Stromal cell of bone marrow (primary cell): ENCODE measurements at regions not wholly inside any gene's neighbourhood (a gene's known extent, or its start where the extent isn't known, plus 50 kb on each side); places are given as distances from the start of the nearest gene placed in this dataset.
"Not testable (repeated sequence)": the region's sequence is repeated elsewhere in the genome, so short reads cannot be mapped to it uniquely, and the experiment has no call there.

Experiments
- DNase-seq: peaks from one replicate; pipeline ENCODE4 v3.0.0-alpha.2; 2012; ENCODE audit warnings: low read depth

DNA sequence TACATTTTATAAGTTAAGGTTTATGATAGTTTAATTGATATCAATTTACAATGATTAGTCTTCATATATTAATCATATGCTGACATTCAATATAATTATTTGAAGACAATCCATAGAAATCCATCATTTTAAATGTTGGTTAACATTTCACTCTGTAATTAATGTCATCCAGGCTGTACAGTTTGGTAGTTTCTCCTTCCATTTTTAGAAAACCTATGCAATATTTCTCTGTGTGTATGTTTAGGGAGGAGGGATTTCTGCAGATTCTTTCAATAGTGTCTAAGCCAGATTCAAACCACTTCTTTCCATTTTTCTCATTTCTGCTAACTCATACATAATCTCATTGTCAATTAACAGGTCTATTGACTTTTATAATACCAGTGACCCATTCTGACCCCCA, 1159.0 kb upstream of the ATXN8OS start:
- DNase-seq, result no peak

DNA sequence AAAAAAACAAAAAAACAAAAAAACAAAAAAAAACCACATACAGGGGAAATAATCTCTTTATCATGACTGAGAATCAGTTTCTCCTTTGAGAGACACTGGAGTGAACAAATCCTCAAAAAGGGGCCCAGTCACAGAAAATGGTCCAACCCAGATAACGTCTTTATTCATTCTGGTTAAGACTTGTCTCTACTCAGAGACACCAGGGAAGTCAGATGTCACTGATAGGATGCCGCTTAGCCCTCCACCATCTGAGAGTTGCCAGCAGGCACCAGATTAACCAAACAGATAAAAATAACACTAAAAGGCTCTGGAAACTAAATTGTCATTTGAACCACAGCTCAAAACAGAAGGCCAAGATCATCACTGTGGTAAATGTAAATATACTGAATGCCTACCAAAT, 1163.4 kb upstream of the ATXN8OS start:
- DNase-seq, result no peak

DNA sequence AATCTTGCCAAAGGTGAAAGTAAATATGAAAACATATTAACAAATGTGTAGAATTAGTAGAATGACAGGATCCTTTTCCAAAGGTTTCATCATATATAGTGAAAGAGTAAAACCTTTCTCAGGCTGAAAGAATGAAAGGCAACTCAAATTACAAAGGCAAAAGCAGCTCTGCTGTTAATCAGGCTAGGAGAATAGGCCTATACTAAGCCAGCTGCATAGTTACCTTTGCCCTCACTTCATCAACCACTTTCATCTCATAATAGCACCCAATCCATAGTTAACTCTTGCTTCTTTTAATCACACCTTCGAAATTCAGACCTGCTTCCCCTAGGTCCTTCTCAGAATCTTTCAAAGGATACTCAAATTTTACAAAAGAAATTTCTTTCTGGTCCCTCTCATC, 1167.6 kb upstream of the ATXN8OS start:
- no peak for DNase-seq

DNA sequence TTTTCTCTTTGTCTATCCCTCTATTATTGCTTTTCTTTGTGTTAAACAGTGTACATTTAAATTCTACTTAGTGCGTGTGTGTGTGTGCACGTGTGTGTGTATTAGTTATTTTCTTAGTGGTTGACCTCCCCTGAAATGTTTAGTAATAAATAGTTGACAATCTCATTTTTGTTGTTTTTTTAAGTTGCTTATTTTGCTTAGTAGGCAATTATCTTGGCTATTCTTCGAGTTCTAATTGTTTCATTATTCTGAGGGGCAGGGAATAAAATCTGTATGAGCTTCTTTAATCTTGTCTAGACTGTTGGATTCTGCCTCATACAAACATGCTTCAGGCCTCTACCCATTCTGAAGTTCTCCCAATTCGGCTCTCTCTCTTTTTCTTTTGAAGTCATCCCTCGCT, 1169.0 kb upstream of the ATXN8OS start:
- DNase-seq, result no peak

DNA sequence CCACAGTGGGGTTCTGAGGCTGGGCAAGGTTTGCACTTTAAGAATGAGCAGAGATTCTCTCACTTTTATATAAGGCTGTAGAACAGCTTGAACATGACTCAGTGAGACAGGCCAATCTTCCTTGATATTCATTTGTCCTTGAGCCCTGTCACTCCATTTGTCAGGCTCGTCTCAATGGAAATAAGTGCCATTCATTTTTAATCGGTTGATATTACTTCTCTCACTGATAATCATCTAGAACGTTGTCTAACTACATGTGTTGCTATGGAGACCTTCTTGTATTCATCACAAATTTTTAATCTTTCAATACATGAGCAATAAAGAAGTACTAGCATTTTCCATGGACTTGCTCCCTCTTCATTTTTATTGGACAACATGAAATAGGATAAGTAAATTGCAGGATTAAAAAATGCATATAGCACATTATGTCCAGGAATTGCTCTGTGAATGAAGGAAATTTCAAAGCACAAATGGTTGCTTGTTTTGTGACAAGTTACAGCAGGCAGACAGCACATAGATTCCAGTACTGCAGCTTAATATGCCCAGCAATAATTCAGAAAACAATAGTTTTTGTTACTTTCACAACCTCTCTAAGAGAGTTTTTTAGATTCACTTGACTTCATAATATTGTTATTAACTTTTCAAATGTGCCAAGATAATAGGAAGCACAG, 1178.4 kb upstream of the ATXN8OS start:
- DNase-seq, result no peak

DNA sequence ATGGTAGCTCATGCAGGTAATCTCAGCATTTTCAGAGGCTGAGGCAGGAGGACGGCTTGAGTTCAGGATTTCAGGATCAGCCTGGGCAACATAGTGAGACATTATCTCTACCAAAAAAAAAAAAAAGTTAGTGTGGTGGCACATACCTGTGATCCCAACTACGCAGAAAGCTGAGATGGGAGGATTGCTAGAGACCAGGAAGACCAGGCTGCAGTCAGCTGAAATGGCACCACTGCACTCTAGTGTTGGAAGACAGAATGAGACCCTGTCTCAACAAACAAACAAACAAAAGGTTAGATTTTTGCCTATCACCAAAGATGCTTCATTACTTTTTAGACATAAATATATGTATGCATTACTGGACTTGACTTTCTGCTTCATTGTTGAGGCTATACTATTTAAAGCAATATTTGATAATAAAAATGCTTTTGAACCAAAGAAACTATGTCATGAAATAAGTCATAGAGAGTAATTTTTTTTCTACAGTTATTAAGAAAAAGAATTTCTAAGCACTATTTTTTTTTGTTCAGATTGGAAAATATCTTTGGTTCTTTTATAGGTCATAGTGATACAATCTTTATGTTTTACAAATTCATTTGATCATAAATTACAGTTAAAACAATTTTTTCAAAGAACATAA, 1180.1 kb upstream of the ATXN8OS start:
- no peak for DNase-seq

DNA sequence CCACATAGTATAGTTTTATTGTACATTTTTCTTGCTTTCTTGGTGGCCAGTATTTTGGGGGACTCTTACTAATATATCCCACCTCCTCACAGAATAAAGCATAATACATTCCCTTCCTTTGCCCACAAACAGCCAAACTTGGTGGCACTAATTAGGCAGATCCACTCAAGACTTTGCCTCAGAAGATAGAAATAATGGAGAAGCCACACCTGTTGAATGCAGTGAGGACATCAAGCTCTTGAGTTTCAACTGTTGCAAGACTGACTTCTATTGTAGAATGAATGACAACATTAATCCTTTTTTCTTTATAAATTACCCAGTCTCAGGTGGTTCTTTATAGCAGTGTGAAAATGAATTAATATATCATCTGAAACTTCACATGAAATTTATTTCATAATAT, 1183.6 kb upstream of the ATXN8OS start:
- no peak for DNase-seq

DNA sequence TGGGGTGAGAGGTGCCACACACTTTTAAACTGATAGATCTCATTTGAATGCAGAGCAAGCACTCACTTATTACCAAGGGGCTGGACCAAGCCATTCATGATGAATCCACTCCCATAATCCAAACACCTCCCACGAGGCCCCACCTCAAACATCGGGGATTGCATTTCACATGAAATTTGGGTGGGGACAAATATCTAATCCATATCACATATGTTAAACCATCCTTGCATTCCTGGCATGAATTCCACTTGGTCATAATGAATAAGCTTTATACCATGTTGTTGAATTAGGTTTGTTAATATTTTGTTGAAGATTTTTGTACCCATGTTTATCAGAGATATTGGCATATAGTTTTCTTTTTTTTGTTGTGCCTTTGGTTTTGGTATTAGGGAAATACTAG, 1198.7 kb upstream of the ATXN8OS start:
- DNase-seq, result no peak

DNA sequence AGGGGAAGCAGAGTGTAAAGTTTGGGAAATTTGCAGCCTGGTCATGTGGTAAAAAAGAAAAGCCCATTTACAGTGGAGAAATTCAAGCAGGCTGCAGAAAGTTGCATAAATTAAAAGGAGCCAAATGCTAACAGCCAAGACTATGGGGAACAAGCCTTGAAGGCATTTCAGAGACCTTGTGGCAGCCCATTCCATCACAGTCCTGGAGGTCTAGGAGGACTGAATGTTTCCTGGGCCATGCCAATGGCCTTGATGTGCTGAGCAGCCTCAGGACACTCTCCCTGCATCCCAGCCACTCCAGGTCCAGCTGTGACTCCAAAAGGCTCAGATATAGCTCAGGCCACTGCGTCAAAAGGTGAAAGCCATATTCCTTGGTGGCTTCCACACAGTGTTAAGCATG, 1202.4 kb upstream of the ATXN8OS start:
- DNase-seq, result no peak

DNA sequence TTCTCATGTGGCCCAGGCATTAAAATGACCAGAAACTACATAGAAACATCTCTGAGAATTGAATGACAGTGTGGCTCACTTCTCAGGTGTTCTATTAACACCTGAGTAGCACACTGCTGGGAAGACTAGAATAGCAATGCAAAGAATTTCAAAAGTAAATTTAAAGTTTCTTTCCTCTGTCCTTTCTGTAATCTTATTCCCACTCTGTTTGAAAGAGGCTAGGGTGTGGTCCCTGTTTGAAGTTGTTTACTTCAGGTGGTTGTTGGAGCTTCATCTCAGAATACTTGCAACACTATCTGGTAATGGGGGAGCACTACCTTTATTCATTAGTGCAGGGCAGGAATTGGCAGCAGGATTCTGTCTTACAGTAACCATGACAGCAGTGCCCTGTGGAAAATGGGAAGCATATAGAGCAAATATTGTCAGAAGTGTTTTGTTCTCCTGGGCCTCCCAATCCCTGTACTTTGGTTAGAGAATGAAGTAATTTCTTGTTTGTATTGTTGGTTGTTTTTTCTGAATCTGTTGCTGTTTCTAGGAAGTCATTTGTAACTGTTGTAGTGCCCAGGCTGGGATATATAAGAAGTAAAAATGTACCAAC, 1210.2 kb upstream of the ATXN8OS start:
- no peak for DNase-seq

DNA sequence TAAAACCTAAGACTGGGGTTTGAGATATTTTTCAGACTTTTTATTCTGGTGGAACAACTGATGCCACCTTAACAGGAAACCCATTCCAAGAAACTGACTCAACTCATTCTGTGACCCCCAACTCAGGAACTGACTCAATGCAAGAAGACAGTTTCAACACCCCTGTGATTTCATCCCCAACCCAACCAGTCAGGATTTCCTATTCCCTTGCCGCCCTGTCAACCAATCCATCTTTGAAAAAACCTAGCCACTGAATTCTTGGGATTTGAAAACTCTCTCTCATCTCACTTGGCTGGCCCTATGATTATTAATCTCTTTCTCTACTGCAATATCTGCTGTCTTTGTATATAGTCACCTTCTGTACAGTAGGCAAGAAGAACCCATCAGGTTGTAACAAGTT, 1211.9 kb upstream of the ATXN8OS start:
- DNase-seq, result no peak

DNA sequence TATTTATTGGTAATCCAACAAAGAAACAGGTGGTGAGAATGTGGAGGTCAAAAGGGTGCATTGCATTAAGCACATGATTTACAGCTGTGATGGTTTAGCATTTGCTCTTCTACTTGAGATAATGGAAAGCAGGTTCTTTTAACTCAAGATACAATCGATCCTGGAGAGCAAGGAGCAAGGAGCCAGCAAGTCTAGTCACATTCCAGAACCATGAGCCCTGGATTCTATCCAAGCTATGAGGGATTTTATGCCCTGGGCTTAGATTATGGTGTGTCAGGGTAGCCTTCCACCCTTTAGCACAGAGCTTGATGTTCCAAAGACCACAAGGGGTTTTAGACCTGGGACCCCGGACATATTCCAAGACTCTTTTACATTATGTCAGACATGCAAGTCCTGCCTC, 1213.9 kb upstream of the ATXN8OS start:
- DNase-seq, result not testable (repeated sequence)

DNA sequence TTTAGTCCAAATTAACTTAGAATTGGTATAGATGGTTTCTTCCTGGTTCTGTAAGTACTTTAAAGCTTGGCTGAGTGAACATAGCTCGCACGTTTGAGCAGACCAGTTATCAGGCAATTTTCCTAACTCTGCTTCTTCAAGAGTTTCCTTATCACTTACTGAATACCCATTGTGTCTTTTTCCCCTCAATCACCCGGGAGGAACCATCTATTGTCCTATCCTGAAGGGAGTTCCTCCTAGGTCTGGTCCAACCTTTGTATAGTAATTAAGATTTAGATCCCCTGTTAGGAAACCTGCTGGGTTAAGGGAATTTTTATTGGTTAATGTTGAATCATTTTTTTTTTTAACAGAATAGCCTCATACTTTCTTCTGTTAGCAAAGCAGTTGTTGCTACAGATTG, 1215.0 kb upstream of the ATXN8OS start:
- not testable (repeated sequence) for DNase-seq

DNA sequence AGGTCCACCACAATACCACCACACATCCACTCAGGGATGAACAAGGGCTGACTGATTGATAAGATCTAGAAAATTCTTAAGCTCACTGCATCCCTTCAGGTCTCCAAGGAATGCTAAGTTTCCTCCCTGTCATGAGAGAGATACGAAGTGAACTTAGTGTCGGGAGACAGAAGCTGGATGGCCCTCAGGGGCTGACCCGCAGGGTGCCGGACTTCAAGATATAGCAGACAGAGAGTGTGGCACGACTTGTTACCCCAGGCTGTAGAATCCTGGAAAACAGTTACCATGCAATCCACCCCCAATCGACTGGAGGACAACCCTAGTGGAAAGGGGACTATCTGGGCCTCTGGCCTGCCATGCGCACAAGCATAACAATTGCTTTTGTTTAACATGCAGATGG, 1217.5 kb upstream of the ATXN8OS start:
- DNase-seq, result not testable (repeated sequence)

DNA sequence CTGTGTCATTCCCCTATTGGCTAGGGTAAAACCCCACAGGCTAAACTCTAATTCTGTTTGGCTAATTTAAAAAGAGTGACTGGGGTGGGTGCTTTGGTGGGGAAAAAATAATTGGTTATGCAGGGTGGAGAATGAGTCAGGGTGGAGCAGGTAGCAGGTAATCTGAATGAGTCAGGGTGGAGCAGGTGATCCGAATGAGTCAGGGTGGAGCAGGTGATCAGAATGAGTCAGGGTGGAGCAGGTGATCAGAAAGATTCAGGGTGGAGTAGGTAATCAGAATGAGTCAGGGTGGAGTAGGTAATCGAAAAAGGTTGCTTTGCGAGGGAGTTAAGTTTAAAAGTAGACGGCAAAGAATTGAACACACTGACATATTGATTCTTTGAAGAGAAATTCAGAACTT, 1218.8 kb upstream of the ATXN8OS start:
- DNase-seq, result no peak

DNA sequence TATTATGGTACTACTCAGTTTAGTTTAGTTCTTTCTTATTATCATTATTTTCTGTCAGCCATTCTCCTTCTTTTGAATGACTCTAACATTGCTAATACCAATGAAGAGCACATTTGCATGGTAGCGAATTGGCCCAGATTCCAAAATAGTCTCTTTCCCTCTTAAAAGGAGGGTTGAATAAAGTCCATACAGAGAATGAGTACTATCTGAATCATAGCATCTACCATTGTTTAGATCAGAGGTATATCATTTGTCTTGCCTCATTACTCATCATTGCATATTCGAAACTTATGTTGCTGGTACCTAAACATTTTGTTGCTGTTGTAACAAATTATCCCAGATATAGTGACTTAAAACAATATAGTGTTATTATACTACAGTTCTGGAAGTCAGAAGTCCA, 1235.3 kb upstream of the ATXN8OS start:
- DNase-seq, result no peak

DNA sequence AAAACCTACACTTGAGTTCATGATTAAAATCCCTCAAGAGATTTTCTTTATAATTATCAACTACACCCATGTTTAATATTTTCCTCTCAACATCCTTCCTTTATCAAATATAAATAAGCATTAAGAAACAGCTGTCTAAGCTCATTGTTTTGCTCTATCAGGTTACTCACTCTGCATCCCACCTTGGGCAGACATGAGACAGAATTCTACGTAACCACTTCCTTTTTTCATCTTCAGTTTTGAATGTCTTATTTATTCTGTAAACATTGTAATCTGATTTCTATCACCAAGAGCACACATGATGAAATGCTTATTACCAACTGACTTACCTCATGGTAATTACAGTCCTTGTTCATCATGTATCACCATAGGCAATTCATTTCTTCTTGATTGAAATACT, 1256.6 kb upstream of the ATXN8OS start:
- no peak for DNase-seq

DNA sequence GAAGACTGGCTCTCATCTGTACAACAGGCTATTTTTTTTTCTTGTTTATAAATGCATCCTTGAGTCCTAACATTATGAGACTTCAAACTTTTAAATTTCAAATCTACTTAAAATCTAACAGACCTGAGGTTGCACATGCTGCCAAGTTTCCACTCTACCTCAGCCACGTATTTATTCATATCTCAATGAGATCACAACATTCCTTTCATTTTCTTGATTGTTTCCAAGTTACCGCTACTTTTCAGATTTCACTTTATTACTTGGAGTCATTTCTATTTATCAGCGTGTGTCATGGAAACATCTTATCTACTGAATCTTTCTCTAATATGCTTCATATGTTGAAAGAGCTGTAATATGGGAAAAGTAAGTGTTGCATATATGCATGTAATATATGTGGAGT, 1257.5 kb upstream of the ATXN8OS start:
- no peak for DNase-seq

DNA sequence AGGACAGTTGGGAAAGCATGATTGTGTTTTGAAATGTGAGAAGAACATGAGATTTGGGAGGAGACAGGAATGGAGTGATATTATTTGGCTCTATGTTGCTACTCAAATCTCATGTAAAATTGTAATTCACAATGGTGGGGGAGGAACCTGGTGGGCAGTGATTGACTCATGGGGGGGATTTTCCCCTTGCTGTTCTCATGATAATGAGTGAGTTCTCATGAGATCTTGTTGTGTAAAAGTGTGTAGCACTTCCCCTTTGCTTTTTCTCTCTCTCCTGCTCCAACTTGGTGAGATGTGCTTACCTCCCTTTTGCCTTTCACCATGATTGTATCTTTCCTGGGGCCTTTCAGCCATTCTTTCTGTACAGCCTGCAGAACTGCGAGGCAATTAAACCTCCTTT, 1261.0 kb upstream of the ATXN8OS start:
- DNase-seq, result no peak

DNA sequence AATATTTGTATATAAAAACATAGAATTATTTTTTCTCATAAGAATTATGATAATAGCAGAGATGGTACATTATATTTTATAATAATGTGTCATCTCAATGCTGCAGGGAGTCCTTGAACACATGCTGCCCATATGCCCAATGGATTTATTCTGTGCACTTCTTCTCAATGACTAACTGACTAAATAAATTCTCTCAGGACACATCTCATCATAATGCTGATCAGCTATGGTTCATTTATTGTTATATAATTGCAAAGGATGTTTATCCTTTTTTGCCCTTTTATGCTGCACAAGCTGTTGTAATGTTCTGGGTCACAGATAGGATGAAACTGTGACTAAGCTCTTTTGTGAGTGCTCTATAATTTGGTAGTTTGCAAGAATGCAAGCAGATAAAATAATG, 1273.3 kb upstream of the ATXN8OS start:
- DNase-seq, result no peak

DNA sequence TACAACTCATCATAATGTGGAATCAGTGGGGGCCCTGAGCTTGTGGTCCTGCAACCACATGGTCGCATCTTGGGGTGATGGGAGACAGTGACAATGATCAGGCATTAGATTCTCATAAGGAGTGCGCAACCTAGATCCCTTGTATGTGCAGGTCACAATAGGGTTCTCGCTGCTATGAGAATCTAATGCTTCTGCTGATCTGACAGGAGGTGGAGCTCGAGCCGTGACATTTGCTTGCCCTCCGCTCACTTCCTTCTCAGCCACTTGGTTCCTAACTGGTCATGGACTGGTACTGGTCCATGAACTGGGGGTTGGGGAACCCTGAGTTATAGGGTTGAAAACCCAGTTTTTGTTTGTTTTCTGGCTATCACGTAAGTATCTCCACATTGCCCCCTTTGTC, 1290.9 kb upstream of the ATXN8OS start:
- DNase-seq, result no peak

DNA sequence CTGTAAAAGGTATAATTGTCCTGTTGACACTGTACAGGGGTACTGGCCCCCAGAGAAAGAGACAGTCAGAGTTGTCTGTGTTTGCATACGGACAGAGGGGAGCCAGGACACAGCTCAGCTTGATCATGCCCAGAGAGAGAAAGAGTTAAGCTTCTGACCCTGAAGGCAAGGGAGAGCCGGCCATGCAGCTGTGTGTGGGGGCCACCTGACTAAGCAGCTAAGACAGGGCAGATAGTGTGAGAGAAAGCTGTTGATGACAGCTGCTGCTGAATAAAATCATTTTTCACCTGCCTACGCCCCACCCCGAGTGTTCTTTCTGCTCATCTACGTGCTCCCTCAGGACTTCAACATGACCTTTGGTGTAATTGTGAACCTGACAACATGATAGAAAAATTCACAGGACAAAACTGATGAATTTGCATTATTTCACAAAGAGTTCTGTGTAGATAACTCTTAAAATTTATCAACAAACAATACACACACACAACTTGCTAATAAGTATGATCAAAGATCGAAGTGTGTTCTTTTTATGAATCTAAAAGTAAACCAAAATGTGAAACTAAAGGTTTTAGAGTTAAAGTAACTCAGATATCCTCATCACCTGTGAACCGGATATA, 1294.3 kb upstream of the ATXN8OS start:
- no peak for DNase-seq

DNA sequence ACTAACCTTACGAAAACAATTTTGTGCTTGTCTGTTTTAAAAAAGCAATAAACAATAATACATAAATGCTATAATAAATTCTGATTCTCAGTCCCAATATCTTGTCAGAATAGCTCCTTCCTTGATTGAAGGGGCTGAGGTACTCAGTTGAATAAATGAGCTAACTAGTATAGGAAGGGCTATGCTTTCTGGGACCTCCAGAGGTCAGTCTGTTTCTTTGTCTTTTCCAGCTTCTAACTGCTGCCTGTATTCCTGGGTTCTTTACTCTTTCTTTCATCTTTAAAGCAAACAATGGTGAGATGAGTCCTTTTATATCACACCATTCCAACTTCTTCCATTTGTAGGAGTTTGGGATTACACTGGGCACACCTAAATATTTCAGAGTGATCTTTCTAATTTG, 1297.0 kb upstream of the ATXN8OS start:
- DNase-seq, result no peak
